Transverse colon (tissue), 4 donors: ENCODE measurements at regions not wholly inside any gene's neighbourhood (a gene's known extent, or its start where the extent isn't known, plus 50 kb on each side); places are given as distances from the start of the nearest gene placed in this dataset.

Experiments used
- DNase-seq: peaks from one replicate; pipeline ENCODE4 v3.0.0-alpha.2; 2019
- H3K27ac ChIP-seq, 4 donors: fragments of 200-600 bp; sonication (generic); 2 replicates each; pipeline ENCODE4 v1.5.1; 2016 to 2018; ENCODE audit warnings: inconsistent platforms in 4 of 4
- H3K27me3 ChIP-seq: fragments of 200-600 bp; sonication (generic); 2 replicates; pipeline ENCODE4 v1.5.1; 2017; ENCODE audit warnings: inconsistent platforms
- H3K36me3 ChIP-seq, 4 donors: fragments of 200-600 bp; sonication (generic); 2 replicates each; pipeline ENCODE4 v1.5.1; 2017 to 2019; ENCODE audit warnings: inconsistent platforms in 4 of 4
- H3K4me1 ChIP-seq, 4 donors: fragments of 200-600 bp; sonication (generic); 2 replicates each; pipeline ENCODE4 v1.5.1; 2017 to 2020; ENCODE audit warnings: inconsistent platforms in 4 of 4
- H3K4me3 ChIP-seq, 4 donors: fragments of 200-600 bp; sonication (generic); 1 replicate in 1 of 4; 2 replicates in 3 of 4; pipeline versions ENCODE4 v1.5.1 to v1.6.1; 2017 to 2019; ENCODE audit warnings: inconsistent platforms in 4 of 4
- H3K9me3 ChIP-seq, 2 donors: fragments of 200-600 bp; sonication (generic); 2 replicates each; pipeline ENCODE4 v1.5.1; 2017 to 2019; ENCODE audit warnings: inconsistent platforms in 2 of 2
- EP300 ChIP-seq: sonication (generic); formaldehyde crosslinking; IDR thresholded peaks from one replicate; pipeline ENCODE4 v1.6.1; 2017; ENCODE audit warnings: antibody characterized with exemption, low read depth
- POLR2A ChIP-seq: fragments of 450-650 bp; IDR thresholded peaks from one replicate; pipeline ENCODE4 v1.6.1; 2016; ENCODE audit warnings: antibody characterized with exemption, mild to moderate bottlenecking, moderate library complexity
- POLR2AphosphoS5 ChIP-seq, 3 donors: sonication (generic); formaldehyde crosslinking; IDR thresholded peaks; one replicate each; pipeline ENCODE4 v1.6.1; 2016; ENCODE audit warnings: antibody characterized with exemption in 3 of 3
- WGBS, 2 donors: methylation state at CpG; one replicate each; pipeline ENCODE4 v1.1.5; 2018; ENCODE audit warnings: low coverage in 1 of 2; 5-methylcytosine and 5-hydroxymethylcytosine counted together
- in situ Hi-C, 4 donors: fragments of 200-750 bp; cut with MboI; loops; one replicate each; pipeline versions ENCODE4 v1.15.0 to v1.15.1; 2017; ENCODE audit warnings: low sequenced_read_pairs in 3 of 4, low pct_ligation_motif_present in 1 of 4, low pct_unique_long_range_greater_than_20kb in 1 of 4
- intact Hi-C: fragments of 100-400 bp; cut with DNase I; formaldehyde crosslinking; loops from one replicate; pipeline ENCODE4 v1.15.1; 2023; ENCODE audit warnings: low total_unique reads
- TF ChIP-seq, protein P1 (sequence below), 5 experiments: fragments of 200-600 bp in 3 of 5; fragments of 450-650 bp in 2 of 5; sonication (generic) in 3 of 5; IDR thresholded peaks; 1 replicate in 2 of 5; 2 replicates in 3 of 5; pipeline ENCODE4 v1.5.1; 2016 to 2017; ENCODE audit warnings: antibody characterized with exemption in 5 of 5, inconsistent platforms in 3 of 5, mild to moderate bottlenecking in 2 of 5, moderate library complexity in 1 of 5

DNA sequence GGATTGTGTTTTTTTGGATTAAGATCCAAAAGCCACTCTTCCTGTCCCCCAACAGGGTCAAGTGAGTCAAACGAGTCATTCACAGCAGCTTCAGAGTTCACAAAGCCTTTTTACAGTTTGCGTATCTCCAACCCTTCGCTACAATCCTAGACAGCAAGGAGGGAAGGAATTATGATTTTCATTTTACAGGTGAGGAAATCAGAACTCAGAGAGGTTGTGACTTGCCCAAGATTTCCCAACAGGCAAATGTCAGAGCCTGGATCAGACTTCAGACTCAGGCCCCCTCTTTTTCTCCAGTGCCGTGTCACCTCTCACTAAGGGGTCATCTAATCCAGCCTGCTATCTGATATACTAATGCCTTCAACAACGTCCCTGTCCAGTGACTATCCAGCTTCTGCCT lies 72.1 kb upstream of the XPA start:
- peaks cover 9% of the 10 kb centered on the region for H3K27me3 ChIP-seq
- in situ Hi-C loops, result no loop called here
- no peaks in the 10 kb centered on the region for H3K9me3 ChIP-seq
- no peak overlapping the region for H3K27ac ChIP-seq
- H3K4me3 ChIP-seq, result no peak overlapping the region
- DNase-seq, result no peak
- WGBS, 2 donors, result 59 to 83% methylated on average over 3 to 5 of the region's 5 CpGs
- intact Hi-C loops, result no loop called here
- H3K4me1 ChIP-seq, result peaks cover 0 to 11% (median 5%) of the 10 kb centered on the region in 4 donors
- H3K36me3 ChIP-seq, result no peaks in the 10 kb centered on the region
- TF ChIP-seq POLR2A, result no peak
- TF ChIP-seq EP300, result no peak
- TF ChIP-seq POLR2AphosphoS5 (IDR thresholded peaks at IDR 0.05), result no peak
- TF ChIP-seq, protein P1, sequence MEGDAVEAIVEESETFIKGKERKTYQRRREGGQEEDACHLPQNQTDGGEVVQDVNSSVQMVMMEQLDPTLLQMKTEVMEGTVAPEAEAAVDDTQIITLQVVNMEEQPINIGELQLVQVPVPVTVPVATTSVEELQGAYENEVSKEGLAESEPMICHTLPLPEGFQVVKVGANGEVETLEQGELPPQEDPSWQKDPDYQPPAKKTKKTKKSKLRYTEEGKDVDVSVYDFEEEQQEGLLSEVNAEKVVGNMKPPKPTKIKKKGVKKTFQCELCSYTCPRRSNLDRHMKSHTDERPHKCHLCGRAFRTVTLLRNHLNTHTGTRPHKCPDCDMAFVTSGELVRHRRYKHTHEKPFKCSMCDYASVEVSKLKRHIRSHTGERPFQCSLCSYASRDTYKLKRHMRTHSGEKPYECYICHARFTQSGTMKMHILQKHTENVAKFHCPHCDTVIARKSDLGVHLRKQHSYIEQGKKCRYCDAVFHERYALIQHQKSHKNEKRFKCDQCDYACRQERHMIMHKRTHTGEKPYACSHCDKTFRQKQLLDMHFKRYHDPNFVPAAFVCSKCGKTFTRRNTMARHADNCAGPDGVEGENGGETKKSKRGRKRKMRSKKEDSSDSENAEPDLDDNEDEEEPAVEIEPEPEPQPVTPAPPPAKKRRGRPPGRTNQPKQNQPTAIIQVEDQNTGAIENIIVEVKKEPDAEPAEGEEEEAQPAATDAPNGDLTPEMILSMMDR (IDR thresholded peaks at IDR 0.05), result no peak

DNA sequence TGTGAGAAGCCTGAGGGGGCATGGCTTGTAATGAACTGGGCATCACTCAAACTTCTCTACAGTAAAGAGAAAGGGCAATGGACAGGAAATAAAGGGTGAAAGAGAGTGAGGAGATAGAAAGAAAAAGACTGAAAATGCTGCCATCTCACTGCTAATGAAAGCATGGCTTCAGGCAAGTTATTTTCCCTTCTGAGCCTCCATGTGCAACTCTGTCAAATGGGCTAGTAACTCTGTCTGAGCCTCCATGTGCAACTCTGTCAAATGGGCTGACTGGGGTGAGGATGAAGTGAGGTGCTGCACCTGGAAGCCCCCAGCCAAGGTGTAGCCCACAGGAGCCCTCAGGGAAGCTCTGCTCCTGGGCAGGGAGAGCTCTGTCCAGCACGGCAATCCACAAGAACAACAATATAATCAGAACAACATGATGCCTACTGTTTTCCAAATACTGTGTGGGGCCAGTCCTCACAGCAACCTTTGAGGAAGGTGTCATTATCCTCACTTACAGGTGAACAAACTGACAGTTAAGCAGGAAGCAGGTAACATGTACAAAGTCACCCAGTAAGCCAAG lies 73.8 kb upstream of the XPA start:
- TF ChIP-seq POLR2AphosphoS5 (IDR thresholded peaks at IDR 0.05), result no peak
- no peak for TF ChIP-seq EP300
- TF ChIP-seq, protein P1 (IDR thresholded peaks at IDR 0.05), result no peak
- DNase-seq, result no peak
- intact Hi-C loops (no loop called here), in situ Hi-C loops (no loop called here)
- Histone ChIP-seq H3K27me3 (peaks cover 9% of the 10 kb centered on the region), H3K36me3 (no peaks in the 10 kb centered on the region), H3K27ac (no peak overlapping the region), H3K4me3 (no peak overlapping the region), H3K9me3 (no peaks in the 10 kb centered on the region), H3K4me1 (peaks cover 0 to 21% (median 10%) of the 10 kb centered on the region in 4 donors)
- WGBS, 2 donors, result 63% methylated on average over 1 of the region's 1 CpG; no CpG with 5 or more reads in 1 of the 2 donors

DNA sequence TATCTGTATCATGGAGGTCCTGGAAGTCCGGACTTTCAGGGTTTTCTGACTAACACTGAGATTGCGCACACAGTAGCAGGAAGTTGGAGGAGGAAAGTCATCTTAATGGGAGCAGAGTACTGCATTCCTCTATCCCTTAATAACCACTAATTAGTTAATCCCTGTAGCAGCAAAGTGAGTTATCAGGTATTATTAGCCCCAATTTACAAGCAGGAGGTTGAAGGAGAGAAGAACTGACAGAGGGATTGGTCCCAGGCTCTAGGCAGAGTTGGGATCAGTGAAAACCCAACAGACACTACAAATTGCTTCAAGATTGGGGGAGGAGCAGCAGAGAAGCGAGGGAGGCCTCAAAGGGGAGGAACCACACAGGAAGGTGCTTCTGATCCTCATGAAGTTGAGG lies 74.5 kb upstream of the XPA start:
- TF ChIP-seq EP300 (no peak), POLR2AphosphoS5 (IDR thresholded peaks at IDR 0.05) (no peak), POLR2A (no peak)
- TF ChIP-seq, protein P1 (IDR thresholded peaks at IDR 0.05), result no peak
- intact Hi-C loops, result no loop called here
- in situ Hi-C loops, result no loop called here
- no peak overlapping the region for H3K4me3 ChIP-seq
- no peak for DNase-seq
- H3K36me3 ChIP-seq, result no peaks in the 10 kb centered on the region
- H3K4me1 ChIP-seq, result peaks cover 0 to 21% (median 10%) of the 10 kb centered on the region in 4 donors
- no peak overlapping the region for H3K27ac ChIP-seq
- peaks cover 15% of the 10 kb centered on the region for H3K27me3 ChIP-seq
- H3K9me3 ChIP-seq, result no peaks in the 10 kb centered on the region
- 75 to 86% methylated on average over 1 to 3 of the region's 3 CpGs for WGBS, 2 donors

DNA sequence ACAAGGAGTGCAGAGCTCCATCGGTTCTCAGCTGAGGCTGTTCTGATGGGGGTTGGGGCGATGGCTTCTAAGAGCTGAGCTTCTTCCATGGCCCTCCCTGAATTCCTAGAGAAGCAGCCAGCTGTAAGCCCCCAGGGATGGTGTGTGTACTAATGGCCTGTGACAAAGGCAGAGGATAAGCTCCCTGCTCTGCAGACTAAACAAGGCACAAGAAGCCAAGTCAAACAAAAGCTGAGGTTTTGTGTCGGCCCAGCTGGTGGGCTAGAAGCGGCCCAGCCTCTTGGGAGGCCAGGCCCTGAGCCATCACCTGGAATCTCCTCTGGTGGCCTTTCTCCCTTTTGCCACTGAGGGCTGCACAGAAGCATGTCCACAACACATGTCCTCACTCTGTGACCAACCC lies 75.0 kb upstream of the XPA start:
- WGBS, 2 donors, result 47% methylated on average over 4 of the region's 4 CpGs; no CpG with 5 or more reads in 1 of the 2 donors
- H3K36me3 ChIP-seq, result no peaks in the 10 kb centered on the region
- H3K27me3 ChIP-seq, result peaks cover 15% of the 10 kb centered on the region
- intact Hi-C loops, result no loop called here
- peaks cover 0 to 21% (median 10%) of the 10 kb centered on the region in 4 donors for H3K4me1 ChIP-seq
- H3K9me3 ChIP-seq, result no peaks in the 10 kb centered on the region
- in situ Hi-C loops, result no loop called here
- no peak for DNase-seq
- TF ChIP-seq POLR2A (no peak), EP300 (no peak), POLR2AphosphoS5 (IDR thresholded peaks at IDR 0.05) (no peak)
- TF ChIP-seq, protein P1 (IDR thresholded peaks at IDR 0.05), result no peak
- no peak overlapping the region for H3K27ac ChIP-seq
- H3K4me3 ChIP-seq, result no peak overlapping the region
